MM.1S (cell line): ENCODE measurements at regions not wholly inside any gene's neighbourhood (a gene's known extent, or its start where the extent isn't known, plus 50 kb on each side); places are given as distances from the start of the nearest gene placed in this dataset.

Experiments
- CTCF ChIP-seq: fragments of 300-600 bp; sonication (generic); IDR thresholded peaks from 2 replicates; pipeline ENCODE4 v1.5.1; 2016; ENCODE audit warnings: antibody characterized with exemption, low read length, mixed read lengths
- EZH2 ChIP-seq: fragments of 300-600 bp; sonication (generic); optimal IDR thresholded peaks from 2 replicates; pipeline ENCODE3; 2017; ENCODE audit warnings: low read depth, mild to moderate bottlenecking, antibody characterized with exemption, low read length, mixed read lengths
- EZH2phosphoT487 ChIP-seq: fragments of 300-600 bp; sonication (generic); IDR thresholded peaks from 2 replicates; pipeline ENCODE4 v1.6.1; 2018; ENCODE audit warnings: antibody characterized with exemption, low read length

GRCh38 chr1:58220836-58221472 lies 325.6 kb downstream of the OMA1 start:
- no peak for TF ChIP-seq CTCF
- TF ChIP-seq EZH2phosphoT487, result no peak
- TF ChIP-seq EZH2, result no peak
